GM23338 (cell line): ENCODE measurements at regions not wholly inside any gene's neighbourhood (a gene's known extent, or its start where the extent isn't known, plus 50 kb on each side); places are given as distances from the start of the nearest gene placed in this dataset.
A peak's percentile ranks its signal among the peaks of the same experiment; 100 is the strongest.

Experiments
- ATAC-seq: fragments of 200-7000 bp; cut with Tn5 transposase; 3 replicates; pipeline ENCODE4 v1.9.1; 2020
- DNase-seq: peaks from one replicate; pipeline ENCODE4 v3.0.0-alpha.2; 2015; ENCODE audit warnings: low spot score
- H2AFZ ChIP-seq: fragments of 200-600 bp; sonication (generic); 2 replicates; pipeline ENCODE4 v1.8.0; 2016; ENCODE audit warnings: antibody characterized with exemption, mild to moderate bottlenecking, moderate library complexity
- H3F3A ChIP-seq: fragments of 200-600 bp; sonication (generic); replicated peaks from 2 replicates; pipeline ENCODE4 v1.8.0; 2017; ENCODE audit warnings: antibody characterized with exemption, mixed run types, low read depth
- H3K27ac ChIP-seq: fragments of 200-600 bp; sonication (generic); 2 replicates; pipeline ENCODE4 v1.6.1; 2016; ENCODE audit warnings: low read depth
- H3K27me3 ChIP-seq: fragments of 200-600 bp; sonication (generic); 2 replicates; pipeline ENCODE4 v1.8.0; 2016; ENCODE audit warnings: mild to moderate bottlenecking, mixed run types, moderate library complexity; ENCODE audit not compliant: insufficient read depth
- H3K36me3 ChIP-seq: fragments of 200-600 bp; sonication (generic); 2 replicates; pipeline ENCODE4 v1.8.0; 2016; ENCODE audit warnings: mild to moderate bottlenecking; ENCODE audit not compliant: insufficient read depth
- H3K4me1 ChIP-seq: fragments of 200-600 bp; sonication (generic); 2 replicates; pipeline ENCODE4 v1.8.0; 2016; ENCODE audit warnings: mild to moderate bottlenecking, moderate library complexity; ENCODE audit not compliant: insufficient read depth
- H3K4me2 ChIP-seq: fragments of 200-600 bp; sonication (generic); 2 replicates; pipeline ENCODE4 v1.7.1; 2017; ENCODE audit warnings: mixed run types
- H3K4me3 ChIP-seq: fragments of 200-600 bp; sonication (generic); 2 replicates; pipeline ENCODE4 v1.6.1; 2016; ENCODE audit warnings: mixed run types
- H3K79me2 ChIP-seq: fragments of 200-600 bp; sonication (generic); replicated peaks from 2 replicates; pipeline ENCODE4 v1.8.0; 2017; ENCODE audit warnings: mild to moderate bottlenecking; ENCODE audit not compliant: insufficient read depth
- H3K9me2 ChIP-seq: fragments of 200-600 bp; sonication (generic); 2 replicates; pipeline ENCODE4 v1.8.0; 2017; ENCODE audit not compliant: insufficient read depth
- H4K20me1 ChIP-seq: fragments of 200-600 bp; sonication (generic); replicated peaks from 2 replicates; pipeline ENCODE4 v1.8.0; 2017; ENCODE audit warnings: mild to moderate bottlenecking; ENCODE audit not compliant: insufficient read depth
- H3K27ac Mint-ChIP-seq: 2 replicates; pipeline ENCODE4 v1.8.0; 2020; ENCODE audit warnings: inconsistent platforms, mild to moderate bottlenecking, moderate library complexity, mixed read lengths
- H3K27me3 Mint-ChIP-seq: 3 replicates; pipeline ENCODE4 v1.8.0; 2022; ENCODE audit warnings: low read depth, mild to moderate bottlenecking, moderate library complexity, mixed read lengths, inconsistent platforms; ENCODE audit not compliant: insufficient read depth, poor library complexity
- H3K36me3 Mint-ChIP-seq: 3 replicates; pipeline ENCODE4 v1.8.0; 2021; ENCODE audit warnings: low read depth, mild to moderate bottlenecking, inconsistent platforms, moderate library complexity, mixed read lengths
- H3K4me1 Mint-ChIP-seq: 3 replicates; pipeline ENCODE4 v1.8.0; 2020; ENCODE audit warnings: mild to moderate bottlenecking, inconsistent platforms, mixed read lengths
- H3K4me3 Mint-ChIP-seq: 3 replicates; pipeline ENCODE4 v1.8.0; 2021; ENCODE audit warnings: moderate library complexity, mild to moderate bottlenecking, inconsistent platforms, mixed read lengths
- H3K9me3 Mint-ChIP-seq: 3 replicates; pipeline ENCODE4 v1.8.0; 2020; ENCODE audit warnings: moderate library complexity, mild to moderate bottlenecking, inconsistent platforms, mixed read lengths
- CREB1 ChIP-seq: fragments of 250-450 bp; sonication (Bioruptor Pico); IDR thresholded peaks from 2 replicates; pipeline ENCODE4 v1.5.0; 2020; ENCODE audit warnings: low read depth, mild to moderate bottlenecking, moderate library complexity
- CTCF ChIP-seq, 2 experiments: fragments of 200-600 bp in 1 of 2; sonication (generic) in 1 of 2; conservative IDR thresholded peaks; 2 replicates each; pipeline versions ENCODE4 v1.5.1 to v1.6.1; 2016 to 2017; ENCODE audit warnings: antibody characterized with exemption in 2 of 2, low read depth in 2 of 2, mild to moderate bottlenecking in 2 of 2, moderate library complexity in 1 of 2
- EZH2 ChIP-seq: fragments of 200-600 bp; sonication (generic); IDR thresholded peaks from one replicate; pipeline ENCODE4 v1.8.0; 2017; ENCODE audit warnings: antibody characterized with exemption, mild to moderate bottlenecking, low read depth; ENCODE audit not compliant: unreplicated experiment
- EZH2phosphoT487 ChIP-seq: fragments of 200-600 bp; sonication (generic); IDR thresholded peaks from one replicate; pipeline ENCODE4 v1.8.1; 2018; ENCODE audit warnings: antibody characterized with exemption; ENCODE audit not compliant: unreplicated experiment
- JUNB ChIP-seq: IDR thresholded peaks from one replicate; pipeline ENCODE4 v1.6.1; 2016; ENCODE audit warnings: antibody characterized with exemption; ENCODE audit not compliant: unreplicated experiment
- NANOG ChIP-seq: IDR thresholded peaks from 2 replicates; pipeline ENCODE4 v1.6.1; 2016; ENCODE audit warnings: antibody characterized with exemption, borderline replicate concordance
- POLR2AphosphoS5 ChIP-seq: IDR thresholded peaks from 2 replicates; pipeline ENCODE4 v1.6.1; 2016; ENCODE audit warnings: antibody characterized with exemption, low read depth
- REST ChIP-seq: IDR thresholded peaks from one replicate; pipeline ENCODE4 v1.6.1; 2018; ENCODE audit warnings: antibody characterized with exemption; ENCODE audit not compliant: unreplicated experiment
- STAT1 ChIP-seq: IDR thresholded peaks from one replicate; pipeline ENCODE4 v1.6.1; 2016; ENCODE audit warnings: antibody characterized with exemption; ENCODE audit not compliant: unreplicated experiment
- ZNF114 ChIP-seq: fragments of 250-450 bp; sonication (Bioruptor Pico); IDR thresholded peaks from 2 replicates; pipeline ENCODE4 v1.5.0; 2020; ENCODE audit warnings: mild to moderate bottlenecking, moderate library complexity
- ZNF331 ChIP-seq: fragments of 250-450 bp; sonication (Bioruptor Pico); IDR thresholded peaks from 2 replicates; pipeline ENCODE4 v1.5.0; 2020; ENCODE audit warnings: low read depth, mild to moderate bottlenecking, moderate library complexity
- ZNF462 ChIP-seq: fragments of 250-450 bp; sonication (Bioruptor Pico); IDR thresholded peaks from 2 replicates; pipeline ENCODE4 v1.5.0; 2020; ENCODE audit warnings: mild to moderate bottlenecking, moderate library complexity
- TF ChIP-seq, protein P1 (sequence below): IDR thresholded peaks from 2 replicates; pipeline ENCODE4 v1.6.1; 2016; ENCODE audit warnings: antibody characterized with exemption

DNA sequence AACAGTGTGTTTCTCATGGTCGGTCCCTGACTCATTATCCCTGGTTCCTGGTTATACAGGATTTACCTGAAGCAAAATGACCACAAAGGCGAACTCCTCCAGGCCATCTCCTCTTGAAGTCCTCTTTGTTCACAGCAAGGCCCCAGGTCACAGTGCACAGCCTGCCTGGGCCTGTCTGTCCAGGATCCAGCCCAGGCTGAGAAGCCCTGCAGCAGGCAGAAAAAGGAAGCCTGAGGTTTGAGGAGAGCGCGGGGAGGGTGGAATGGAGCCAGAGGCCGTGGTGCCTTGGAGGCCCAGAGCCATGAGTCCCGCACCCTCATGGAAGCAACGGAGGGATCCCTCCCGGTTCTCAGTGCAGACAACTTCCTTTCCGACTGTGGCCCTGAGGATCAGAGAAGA lies 136.8 kb upstream of the IRF2BP2 start:
- Mint-ChIP-seq H3K27me3 (peaks cover 12% of the 10 kb centered on the region), H3K4me1 (peaks cover 32% of the 10 kb centered on the region), H3K36me3 (no peaks in the 10 kb centered on the region), H3K27ac (no peak overlapping the region; the same call in 1 of the 2 replicates), H3K9me3 (no peaks in the 10 kb centered on the region), H3K4me3 (no peak overlapping the region)
- no peak for TF ChIP-seq STAT1
- TF ChIP-seq, protein P1, sequence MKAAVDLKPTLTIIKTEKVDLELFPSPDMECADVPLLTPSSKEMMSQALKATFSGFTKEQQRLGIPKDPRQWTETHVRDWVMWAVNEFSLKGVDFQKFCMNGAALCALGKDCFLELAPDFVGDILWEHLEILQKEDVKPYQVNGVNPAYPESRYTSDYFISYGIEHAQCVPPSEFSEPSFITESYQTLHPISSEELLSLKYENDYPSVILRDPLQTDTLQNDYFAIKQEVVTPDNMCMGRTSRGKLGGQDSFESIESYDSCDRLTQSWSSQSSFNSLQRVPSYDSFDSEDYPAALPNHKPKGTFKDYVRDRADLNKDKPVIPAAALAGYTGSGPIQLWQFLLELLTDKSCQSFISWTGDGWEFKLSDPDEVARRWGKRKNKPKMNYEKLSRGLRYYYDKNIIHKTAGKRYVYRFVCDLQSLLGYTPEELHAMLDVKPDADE: no peak
- TF ChIP-seq REST: no peak
- no peak for TF ChIP-seq CREB1 (CRISPR knock-in tag)
- no peak for TF ChIP-seq NANOG
- no peak for TF ChIP-seq EZH2
- no peak for TF ChIP-seq EZH2phosphoT487
- no peak for TF ChIP-seq POLR2AphosphoS5
- no peak for TF ChIP-seq ZNF331 (CRISPR knock-in tag)
- TF ChIP-seq ZNF462: no peak
- TF ChIP-seq JUNB: no peak
- TF ChIP-seq ZNF114 (CRISPR knock-in tag): no peak
- no peak for TF ChIP-seq CTCF (conservative IDR thresholded peaks at IDR 0.05; ENCODE audit: low read depth in 2 of 2)
- Histone ChIP-seq H3K36me3 (no peaks in the 10 kb centered on the region), H3K9me2 (no peaks in the 10 kb centered on the region), H3F3A (peaks cover 3% of the 10 kb centered on the region), H3K4me1 (peaks cover 16% of the 10 kb centered on the region), H3K79me2 (no peaks in the 10 kb centered on the region), H2AFZ (peak overlapping the region; percentile 56; the same call in 1 of the 2 replicates), H3K27ac (no peak overlapping the region), H3K4me3 (no peak overlapping the region), H3K4me2 (no peak overlapping the region), H3K27me3 (no peaks in the 10 kb centered on the region), H4K20me1 (no peaks in the 10 kb centered on the region)
- DNase-seq (no peak), ATAC-seq (no peak)
